SIG-M5 treated with dmso at 0.1 percent for 504 hours (cell line): ENCODE measurements at regions not wholly inside any gene's neighbourhood (a gene's known extent, or its start where the extent isn't known, plus 50 kb on each side); places are given as distances from the start of the nearest gene placed in this dataset.
"Not testable (repeated sequence)": the region's sequence is repeated elsewhere in the genome, so short reads cannot be mapped to it uniquely, and the experiment has no call there.

Experiments
- DNase-seq: peaks from one replicate; lab custom pipeline; 2025; ENCODE audit not compliant: unreplicated experiment; lab: John Stamatoyannopoulos, UW

- DNase-seq, result no peak
Measured at GRCh38 chr1:240722788-240723187, 110.8 kb upstream of the GREM2 start.

GRCh38 chr1:240720976-240721375 lies 109.0 kb upstream of the GREM2 start:
- DNase-seq, result no peak

DNA sequence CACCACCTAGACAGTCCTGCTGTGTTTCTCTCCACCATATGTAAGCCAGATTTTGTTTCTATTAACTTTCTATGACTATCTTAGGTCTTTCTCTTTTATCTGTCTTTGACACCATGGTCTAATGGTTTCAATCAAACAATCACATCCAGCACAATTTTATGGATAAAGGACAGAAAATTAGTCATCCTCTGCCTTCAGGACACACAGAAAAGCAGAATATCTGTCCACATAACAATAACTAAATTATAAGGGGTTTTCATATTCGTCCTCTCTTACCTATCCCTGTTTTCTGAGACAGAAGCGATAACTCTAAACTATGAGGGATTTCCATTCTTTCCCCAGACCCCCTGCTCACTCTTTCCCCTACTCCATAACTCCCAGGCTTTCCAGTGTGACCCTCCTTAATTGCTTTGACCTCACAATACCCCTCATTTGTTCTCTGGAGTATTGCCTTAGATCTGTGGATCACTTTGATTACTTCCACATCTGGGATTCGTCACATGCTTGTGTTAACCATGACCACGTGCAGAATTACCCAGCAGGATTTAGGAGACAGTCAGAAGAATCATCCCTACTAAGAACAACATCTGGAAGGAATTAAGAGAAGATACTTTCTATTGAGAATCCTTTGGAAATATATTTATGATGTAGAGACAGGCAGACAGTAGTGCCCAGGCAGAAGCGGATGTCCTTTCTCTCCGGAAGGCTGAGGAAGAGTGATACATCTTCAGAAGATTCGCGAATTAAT lies 108.2 kb upstream of the GREM2 start:
- DNase-seq, result no peak

DNA sequence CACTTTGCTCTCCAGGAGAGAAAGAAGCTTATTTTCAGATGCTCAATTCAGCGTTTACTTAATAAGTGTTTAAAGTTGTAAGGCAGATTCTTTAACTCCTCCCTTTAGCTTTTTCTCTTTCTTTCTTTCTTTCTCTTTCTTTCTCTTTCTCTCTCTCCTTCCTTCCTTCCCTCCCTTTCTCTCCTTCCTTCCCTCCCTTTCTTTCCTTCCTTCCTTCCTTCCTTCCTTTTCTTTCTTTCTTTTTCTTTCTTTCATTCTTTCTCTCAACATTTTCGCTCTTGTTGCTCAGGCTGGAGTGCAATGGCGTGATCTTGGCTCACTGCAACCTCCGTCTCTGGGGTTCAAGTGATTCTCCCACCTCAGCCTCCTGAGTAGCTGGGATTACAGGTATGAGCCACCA lies 104.6 kb upstream of the GREM2 start:
- DNase-seq, result not testable (repeated sequence)

DNA sequence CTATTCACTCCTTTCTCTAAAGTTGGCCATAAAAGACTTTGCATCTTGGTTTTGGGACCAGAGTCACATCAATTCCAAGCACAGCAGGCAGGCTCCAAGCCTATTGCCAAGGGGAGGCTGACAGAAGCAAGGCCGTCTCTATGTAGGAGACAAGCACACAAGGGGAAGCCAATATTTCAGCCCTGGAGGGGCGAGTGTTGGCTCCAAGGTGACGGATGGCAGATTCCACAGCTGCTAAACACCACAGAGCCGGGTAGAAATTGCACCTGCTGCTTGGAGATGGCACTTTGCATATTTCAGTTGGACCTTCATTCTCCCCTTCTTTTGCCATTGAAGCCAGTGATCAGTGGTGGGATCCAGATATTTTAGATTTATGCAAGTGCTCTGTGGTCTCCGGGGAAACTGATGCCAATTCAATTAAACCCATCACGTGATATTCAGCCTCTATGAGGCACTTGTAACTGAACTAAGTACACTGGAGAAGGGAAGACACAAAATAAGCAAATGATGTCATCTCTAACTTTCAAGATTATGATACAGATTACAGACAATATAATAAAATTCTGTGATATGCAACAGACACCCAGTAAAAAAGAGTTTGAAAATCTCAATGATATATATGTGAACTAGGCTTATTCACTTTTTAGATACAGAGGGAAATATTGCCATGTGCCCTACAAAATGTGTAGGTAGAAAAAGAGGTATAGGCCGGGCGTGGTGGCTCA lies 102.8 kb upstream of the GREM2 start:
- DNase-seq, result no peak

- DNase-seq, result no peak
Measured at GRCh38 chr1:240712014-240712731, 100.2 kb upstream of the GREM2 start.

DNA sequence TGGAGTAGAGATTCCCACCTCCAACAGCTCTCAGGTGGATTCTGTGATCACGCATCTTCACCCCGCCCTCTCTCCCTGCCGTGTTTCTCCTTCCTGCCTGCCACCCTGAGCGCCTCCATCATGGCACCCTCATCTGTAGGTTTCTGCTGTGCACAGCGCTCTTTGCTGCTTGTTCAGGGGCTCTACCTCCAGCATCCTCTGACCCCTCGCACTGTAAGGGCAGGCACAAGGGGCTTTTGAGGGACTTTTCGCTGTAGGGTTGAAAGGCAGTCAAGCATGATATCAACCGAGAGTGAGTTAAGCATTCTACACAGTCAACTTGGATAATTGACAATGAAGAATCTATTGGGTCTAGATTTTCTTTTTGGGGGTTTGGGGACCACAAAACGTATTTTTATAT lies 99.1 kb upstream of the GREM2 start:
- no peak for DNase-seq

GRCh38 chr1:240709676-240710075 lies 97.7 kb upstream of the GREM2 start:
- DNase-seq, result no peak

- no peak for DNase-seq
Measured at GRCh38 chr1:240706150-240706935, 94.4 kb upstream of the GREM2 start.

- no peak for DNase-seq
Measured at GRCh38 chr1:240705579-240705978, 93.6 kb upstream of the GREM2 start.

DNA sequence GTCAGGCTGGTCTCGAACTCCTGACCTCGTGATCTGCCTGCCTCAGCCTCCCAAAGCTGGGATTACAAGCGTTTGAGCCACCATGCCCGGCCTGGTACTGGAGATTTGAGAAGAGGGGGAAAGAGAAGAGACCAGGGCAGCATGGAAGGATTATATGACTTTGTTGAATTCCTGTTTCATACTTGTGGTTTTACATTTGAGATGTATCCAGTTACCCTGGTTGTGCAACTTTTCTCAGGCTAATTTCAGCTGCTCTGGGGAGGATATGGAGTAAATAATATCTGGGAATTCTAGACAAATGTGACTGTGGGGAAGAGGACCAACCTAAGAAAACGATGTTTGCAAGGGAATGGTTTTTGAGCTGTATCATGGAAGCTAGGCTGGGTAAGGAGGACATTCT lies 89.5 kb upstream of the GREM2 start:
- DNase-seq, result no peak

DNA sequence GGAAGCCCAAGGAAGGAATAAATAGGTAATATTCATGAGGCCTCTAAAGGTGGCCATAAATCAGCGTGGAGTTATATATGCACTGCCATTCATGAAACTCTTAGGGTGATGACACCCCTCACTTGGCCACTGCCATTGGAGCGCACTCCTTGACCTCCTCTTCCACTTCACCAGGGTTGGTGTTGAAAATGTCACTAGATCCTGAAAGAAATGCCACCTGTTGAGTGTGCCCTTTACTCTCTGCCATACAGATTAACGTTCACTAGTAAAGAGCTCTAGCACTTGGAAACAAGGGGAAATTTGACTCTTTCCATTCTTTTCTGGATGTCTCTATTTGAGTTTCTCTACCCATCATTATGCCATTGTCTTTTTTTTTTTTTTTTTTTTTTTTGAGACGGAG lies 83.5 kb upstream of the GREM2 start:
- DNase-seq, result no peak

- DNase-seq, result no peak
Measured at GRCh38 chr1:240693844-240694243, 81.9 kb upstream of the GREM2 start.

- no peak for DNase-seq
Measured at GRCh38 chr1:240693036-240693435, 81.1 kb upstream of the GREM2 start.

- no peak for DNase-seq
Measured at GRCh38 chr1:240691909-240692705, 80.2 kb upstream of the GREM2 start.

DNA sequence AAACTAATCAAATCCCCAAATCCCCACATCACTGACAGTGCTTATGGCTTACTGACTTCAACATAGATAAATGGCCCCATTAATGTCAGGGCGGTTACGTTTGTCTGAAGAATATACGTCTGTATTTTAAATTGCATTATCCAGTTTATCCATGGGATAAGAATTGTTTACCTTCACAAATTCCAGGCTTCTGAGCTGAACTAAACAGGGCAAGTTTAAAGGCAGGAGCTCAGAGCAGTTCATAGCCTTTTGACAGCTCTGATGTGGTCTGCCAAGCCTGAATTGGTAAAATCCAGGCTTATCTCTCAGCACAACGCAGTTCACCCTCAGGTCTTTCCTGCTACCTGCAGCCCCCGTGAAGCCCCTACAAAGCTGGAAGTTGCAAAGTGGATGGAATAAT lies 79.5 kb upstream of the GREM2 start:
- no peak for DNase-seq

DNA sequence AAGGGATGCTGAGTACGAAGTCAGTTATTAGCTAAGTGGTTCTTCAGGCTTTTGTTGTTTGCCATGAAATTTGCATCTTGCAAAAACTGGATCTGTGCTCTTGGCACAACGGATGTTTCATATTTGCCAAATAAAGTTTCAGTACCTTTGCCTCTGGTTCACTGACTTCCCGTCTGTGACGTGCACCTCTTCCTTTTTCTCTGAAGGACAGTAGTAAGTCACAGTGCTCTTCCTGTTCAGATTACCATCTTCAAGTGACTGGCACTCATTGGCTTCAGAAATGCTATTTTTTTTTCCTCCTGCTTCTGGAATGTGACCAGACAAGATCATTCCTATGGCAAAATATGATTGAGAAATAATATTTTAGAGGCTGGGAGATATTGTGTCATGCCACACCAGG lies 75.9 kb upstream of the GREM2 start:
- DNase-seq, result peak; percentile 53

DNA sequence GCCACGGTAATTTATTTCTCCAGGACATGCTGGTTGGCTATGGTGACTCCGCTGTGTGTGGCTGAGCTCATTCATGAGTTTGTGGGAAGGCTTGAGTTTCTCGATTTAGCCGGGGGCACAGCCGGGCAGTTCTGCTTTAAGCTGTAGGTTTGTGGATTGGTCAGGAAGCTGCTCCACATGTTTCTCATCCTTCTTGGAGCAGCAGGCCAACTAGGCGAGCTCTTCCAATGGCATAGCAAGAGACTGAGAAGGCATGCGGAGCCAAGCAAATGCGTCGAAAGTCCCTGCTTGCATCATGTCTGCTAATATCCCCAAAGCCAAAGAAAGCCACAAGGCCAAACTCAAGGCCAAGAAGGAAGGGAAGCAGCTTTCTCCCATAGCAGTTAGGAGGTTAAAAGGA lies 71.6 kb upstream of the GREM2 start:
- DNase-seq, result no peak

DNA sequence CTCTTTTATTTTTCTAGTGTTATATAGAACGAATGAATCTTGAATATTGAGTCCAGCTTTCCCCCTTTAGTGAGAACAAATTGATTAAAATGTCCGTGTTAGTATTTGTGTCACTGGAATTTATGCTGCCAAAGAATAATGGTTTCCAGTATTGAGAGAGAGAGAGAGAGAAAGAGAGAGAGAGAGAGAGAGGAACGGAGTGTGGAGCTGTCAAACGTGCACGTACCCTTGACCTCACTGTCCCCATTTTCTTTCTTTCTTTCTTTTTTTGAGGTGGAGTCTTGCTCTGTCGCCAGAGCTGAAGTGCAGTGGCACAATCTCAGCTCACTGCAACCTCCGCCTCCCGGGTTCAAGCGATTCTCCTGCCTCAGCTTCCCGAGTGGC lies 70.9 kb upstream of the GREM2 start:
- DNase-seq, result no peak

DNA sequence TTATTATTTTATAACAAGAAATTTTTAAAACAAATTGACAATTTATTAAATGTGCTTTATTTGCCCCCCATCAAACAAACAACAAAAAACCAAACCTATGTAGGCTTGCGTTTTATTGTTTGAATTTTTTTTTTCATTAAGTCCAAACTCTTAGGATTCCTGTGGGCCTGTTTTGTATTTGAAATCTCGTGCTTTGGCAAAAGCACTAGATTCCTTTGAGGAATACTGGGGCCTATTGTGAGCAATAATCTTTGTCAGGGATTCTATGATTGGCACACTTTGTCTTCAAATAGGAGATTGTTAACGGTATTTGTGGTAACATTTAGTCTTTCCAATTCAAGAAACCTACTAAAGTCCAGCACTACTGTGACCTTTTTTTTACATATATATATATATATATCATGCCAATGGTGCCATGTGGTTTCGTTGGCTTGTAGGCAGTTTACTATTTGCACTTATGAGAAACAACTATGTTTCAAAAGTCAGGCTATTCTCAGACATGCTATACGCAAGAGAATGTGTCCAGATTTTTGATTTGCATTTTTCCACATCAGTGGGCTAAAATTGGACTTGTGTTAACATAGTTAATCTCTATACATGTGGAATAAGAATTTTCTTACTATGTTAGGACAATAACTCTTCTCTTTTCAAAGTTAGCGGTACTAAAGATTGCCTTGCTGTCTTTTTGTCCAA lies 70.4 kb upstream of the GREM2 start:
- DNase-seq, result no peak
